MG63 (cell line): ENCODE measurements at regions not wholly inside any gene's neighbourhood (a gene's known extent, or its start where the extent isn't known, plus 50 kb on each side); places are given as distances from the start of the nearest gene placed in this dataset.
"Not testable (repeated sequence)": the region's sequence is repeated elsewhere in the genome, so short reads cannot be mapped to it uniquely, and the experiment has no call there.

Source experiments
- DNase-seq: peaks from one replicate; pipeline ENCODE4 v3.0.0-alpha.2; 2020
- H3K27me3 ChIP-seq: fragments of 250-450 bp; sonication (Bioruptor Pico); 2 replicates; pipeline ENCODE4 v1.5.1; 2020; ENCODE audit warnings: mild to moderate bottlenecking, moderate library complexity
- H3K36me3 ChIP-seq: fragments of 250-450 bp; sonication (Bioruptor Pico); 2 replicates; pipeline ENCODE4 v1.5.1; 2020; ENCODE audit warnings: mild to moderate bottlenecking, moderate library complexity
- H3K4me3 ChIP-seq: fragments of 250-450 bp; sonication (Bioruptor Pico); 2 replicates; pipeline ENCODE4 v1.5.1; 2020; ENCODE audit warnings: mild to moderate bottlenecking, moderate library complexity
- H3K9me3 ChIP-seq: fragments of 250-450 bp; sonication (Bioruptor Pico); 2 replicates; pipeline ENCODE4 v1.5.1; 2020; ENCODE audit warnings: mild to moderate bottlenecking, moderate library complexity

GRCh38 chr12:23132357-23132756 lies 507.4 kb downstream of the ETNK1 start:
- no peak for DNase-seq
- no peak overlapping the region for H3K4me3 ChIP-seq
- no peaks in the 10 kb centered on the region for H3K36me3 ChIP-seq
- H3K27me3 ChIP-seq: no peaks in the 10 kb centered on the region
- H3K9me3 ChIP-seq: no peaks in the 10 kb centered on the region

- Histone ChIP-seq H3K27me3 (no peaks in the 10 kb centered on the region), H3K4me3 (no peak overlapping the region), H3K36me3 (no peaks in the 10 kb centered on the region), H3K9me3 (no peaks in the 10 kb centered on the region)
- DNase-seq: no peak
Measured at GRCh38 chr12:23133471-23133870, 508.5 kb downstream of the ETNK1 start.

DNA sequence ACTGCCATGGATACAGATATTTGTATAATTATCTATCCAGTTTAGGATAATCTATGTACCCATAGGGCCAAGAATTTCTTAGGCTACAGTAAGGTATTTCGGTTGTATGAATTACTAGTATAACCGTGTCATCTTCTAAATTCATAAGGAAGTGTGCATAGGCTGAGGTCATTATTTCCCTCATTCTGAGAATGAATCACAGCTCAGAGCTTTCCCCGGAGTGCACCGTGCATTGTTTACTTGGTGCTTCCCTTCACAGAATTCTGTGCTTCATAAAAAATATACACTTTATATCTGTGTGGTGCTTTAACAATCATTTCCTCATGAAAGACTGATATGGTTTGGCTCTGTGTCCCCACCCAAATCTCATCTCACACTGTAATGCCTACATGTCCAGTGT lies 514.1 kb downstream of the ETNK1 start:
- DNase-seq: no peak
- Histone ChIP-seq H3K4me3 (no peak overlapping the region), H3K9me3 (no peaks in the 10 kb centered on the region), H3K27me3 (no peaks in the 10 kb centered on the region), H3K36me3 (no peaks in the 10 kb centered on the region)

DNA sequence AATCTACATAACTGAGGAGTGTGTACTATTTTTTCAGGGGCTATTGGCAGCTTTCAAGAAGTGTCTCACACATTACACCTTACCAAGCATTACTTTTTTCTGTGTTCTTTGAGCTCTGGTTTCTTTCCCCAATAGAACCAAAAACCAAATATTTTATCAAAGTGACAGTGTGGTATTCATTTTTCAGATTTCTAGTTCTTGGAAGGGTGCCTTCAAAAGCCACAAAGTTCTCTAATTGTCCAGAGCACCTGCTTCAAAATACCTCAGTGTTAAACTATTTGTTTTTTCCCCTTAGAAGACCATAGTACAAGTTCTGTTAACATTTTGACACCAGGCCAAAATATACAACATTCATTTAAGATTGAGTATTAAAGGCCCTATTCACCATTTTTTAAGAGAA lies 515.7 kb downstream of the ETNK1 start:
- H3K36me3 ChIP-seq: no peaks in the 10 kb centered on the region
- no peaks in the 10 kb centered on the region for H3K9me3 ChIP-seq
- no peak for DNase-seq
- no peak overlapping the region for H3K4me3 ChIP-seq
- no peaks in the 10 kb centered on the region for H3K27me3 ChIP-seq

DNA sequence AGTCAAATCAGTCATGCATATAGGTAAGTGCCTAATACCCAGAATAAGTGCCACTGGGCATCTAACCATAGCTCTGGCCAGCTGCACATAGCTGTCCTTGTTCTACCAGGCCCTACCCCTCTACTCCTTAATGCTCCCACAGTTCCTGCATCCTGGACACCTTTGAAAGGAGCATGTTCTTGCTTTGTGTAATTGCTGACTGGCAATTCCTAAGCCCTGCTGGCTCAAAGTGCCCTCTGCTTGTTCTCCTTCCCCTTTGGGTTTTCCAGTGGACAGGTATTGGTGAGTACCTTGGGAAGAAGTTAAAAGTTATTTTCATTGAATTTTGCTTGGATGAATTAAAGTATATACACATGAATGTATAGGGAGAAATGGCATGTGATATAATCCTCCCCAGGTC lies 516.4 kb downstream of the ETNK1 start:
- Histone ChIP-seq H3K9me3 (no peaks in the 10 kb centered on the region), H3K4me3 (no peak overlapping the region), H3K27me3 (no peaks in the 10 kb centered on the region), H3K36me3 (no peaks in the 10 kb centered on the region)
- no peak for DNase-seq

DNA sequence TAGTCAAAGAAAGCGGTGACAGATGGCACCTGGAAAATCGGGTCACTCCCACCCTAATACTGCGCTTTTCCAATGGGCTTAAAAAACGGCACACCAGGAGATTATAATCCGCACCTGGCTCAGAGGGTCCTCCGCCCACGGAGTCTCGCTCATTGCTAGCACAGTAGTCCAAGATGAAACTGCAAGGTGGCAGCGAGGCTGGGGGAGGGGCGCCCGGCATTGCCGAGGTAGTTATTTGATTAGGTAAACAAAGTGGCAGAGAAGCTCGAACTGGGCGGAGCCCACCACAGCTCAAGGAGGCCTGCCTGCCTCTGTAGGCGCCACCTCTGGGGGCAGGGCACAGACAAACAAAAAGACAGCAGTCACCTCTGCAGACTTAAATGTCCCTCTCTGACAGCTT lies 521.1 kb downstream of the ETNK1 start:
- not testable (repeated sequence) for H3K27me3 ChIP-seq, H3K4me3 ChIP-seq, H3K36me3 ChIP-seq, DNase-seq, H3K9me3 ChIP-seq

DNA sequence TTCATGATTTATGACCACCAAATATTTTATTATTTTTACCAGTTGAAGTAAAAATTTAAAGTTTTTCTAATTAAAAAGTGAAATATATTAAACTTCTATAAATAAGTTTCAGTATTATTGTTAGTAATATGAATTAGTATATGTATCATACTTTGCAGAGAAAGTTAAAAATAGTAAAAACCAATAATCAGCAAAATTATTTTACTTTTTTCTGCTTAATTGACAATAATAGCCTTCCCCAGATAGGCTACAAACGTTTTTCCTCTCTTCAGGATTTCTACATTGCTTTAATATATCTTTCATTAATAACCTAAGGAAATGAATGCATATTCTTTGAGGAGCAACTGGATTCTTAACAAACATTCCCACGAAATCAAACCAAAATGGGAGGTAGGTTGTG lies 543.5 kb downstream of the ETNK1 start:
- Histone ChIP-seq H3K9me3 (no peaks in the 10 kb centered on the region; the same call in 1 of the 2 replicates), H3K36me3 (no peaks in the 10 kb centered on the region), H3K27me3 (no peaks in the 10 kb centered on the region), H3K4me3 (no peak overlapping the region)
- DNase-seq: no peak

- no peaks in the 10 kb centered on the region for H3K27me3 ChIP-seq
Measured at GRCh38 chr12:23169012-23169695, 544.2 kb downstream of the ETNK1 start.

GRCh38 chr12:23169696-23170013 lies 544.7 kb downstream of the ETNK1 start:
- H3K36me3 ChIP-seq: no peaks in the 10 kb centered on the region
- H3K9me3 ChIP-seq: no peaks in the 10 kb centered on the region; the same call in none of the 2 replicates
- no peak overlapping the region for H3K4me3 ChIP-seq
- no peak for DNase-seq
- no peaks in the 10 kb centered on the region for H3K27me3 ChIP-seq

More at GRCh38 chr12:23169012-23169695, 544.2 kb downstream of the ETNK1 start:
- no peaks in the 10 kb centered on the region; the same call in 1 of the 2 replicates for H3K9me3 ChIP-seq
- no peaks in the 10 kb centered on the region for H3K36me3 ChIP-seq
- DNase-seq: no peak
- no peak overlapping the region for H3K4me3 ChIP-seq

GRCh38 chr12:23174917-23175316 lies 549.9 kb downstream of the ETNK1 start:
- no peaks in the 10 kb centered on the region for H3K36me3 ChIP-seq
- H3K27me3 ChIP-seq: no peaks in the 10 kb centered on the region
- DNase-seq: no peak
- H3K4me3 ChIP-seq: no peak overlapping the region
- H3K9me3 ChIP-seq: no peaks in the 10 kb centered on the region; the same call in 1 of the 2 replicates

- no peak for DNase-seq
- no peak overlapping the region for H3K4me3 ChIP-seq
- no peaks in the 10 kb centered on the region for H3K9me3 ChIP-seq
Measured at GRCh38 chr12:23185346-23185745, 560.4 kb downstream of the ETNK1 start.

GRCh38 chr12:23186950-23187349 lies 562.0 kb downstream of the ETNK1 start:
- Histone ChIP-seq H3K27me3 (no peaks in the 10 kb centered on the region), H3K9me3 (no peaks in the 10 kb centered on the region), H3K4me3 (no peak overlapping the region), H3K36me3 (no peaks in the 10 kb centered on the region)
- no peak for DNase-seq

More at GRCh38 chr12:23185346-23185745, 560.4 kb downstream of the ETNK1 start:
- Histone ChIP-seq H3K27me3 (no peaks in the 10 kb centered on the region), H3K36me3 (no peaks in the 10 kb centered on the region)

- DNase-seq: no peak
- no peaks in the 10 kb centered on the region for H3K36me3 ChIP-seq
- no peaks in the 10 kb centered on the region for H3K27me3 ChIP-seq
- H3K4me3 ChIP-seq: no peak overlapping the region
- H3K9me3 ChIP-seq: no peaks in the 10 kb centered on the region
Measured at GRCh38 chr12:23193552-23193951, 568.6 kb downstream of the ETNK1 start.

DNA sequence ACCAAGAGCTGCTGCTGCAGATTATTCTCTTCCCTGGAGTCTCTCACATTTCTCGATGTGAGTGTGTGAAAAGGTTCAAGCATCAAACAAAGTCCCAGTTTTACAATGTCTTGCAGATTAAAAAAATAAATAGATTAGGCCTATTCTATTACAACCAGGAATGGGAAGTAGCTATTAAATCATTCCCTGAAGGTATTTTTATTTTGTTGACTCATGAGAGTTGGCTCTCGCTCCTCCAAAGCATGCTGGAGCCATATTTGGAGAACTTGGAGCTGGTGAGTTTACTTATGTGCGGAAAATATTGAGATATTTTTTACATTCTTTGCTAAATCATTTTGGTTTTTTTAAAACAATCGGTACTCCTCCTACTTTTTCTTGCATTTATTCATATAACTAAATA lies 572.3 kb downstream of the ETNK1 start:
- no peak for DNase-seq
- Histone ChIP-seq H3K4me3 (no peak overlapping the region), H3K27me3 (no peaks in the 10 kb centered on the region), H3K36me3 (no peaks in the 10 kb centered on the region), H3K9me3 (no peaks in the 10 kb centered on the region)

GRCh38 chr12:23202728-23203127 lies 577.8 kb downstream of the ETNK1 start:
- Histone ChIP-seq H3K9me3 (no peaks in the 10 kb centered on the region), H3K27me3 (no peaks in the 10 kb centered on the region), H3K4me3 (no peak overlapping the region), H3K36me3 (no peaks in the 10 kb centered on the region)
- no peak for DNase-seq

- Histone ChIP-seq H3K36me3 (no peaks in the 10 kb centered on the region), H3K27me3 (no peaks in the 10 kb centered on the region), H3K9me3 (no peaks in the 10 kb centered on the region), H3K4me3 (no peak overlapping the region)
- no peak for DNase-seq
Measured at GRCh38 chr12:23204933-23205778, 580.2 kb downstream of the ETNK1 start.

DNA sequence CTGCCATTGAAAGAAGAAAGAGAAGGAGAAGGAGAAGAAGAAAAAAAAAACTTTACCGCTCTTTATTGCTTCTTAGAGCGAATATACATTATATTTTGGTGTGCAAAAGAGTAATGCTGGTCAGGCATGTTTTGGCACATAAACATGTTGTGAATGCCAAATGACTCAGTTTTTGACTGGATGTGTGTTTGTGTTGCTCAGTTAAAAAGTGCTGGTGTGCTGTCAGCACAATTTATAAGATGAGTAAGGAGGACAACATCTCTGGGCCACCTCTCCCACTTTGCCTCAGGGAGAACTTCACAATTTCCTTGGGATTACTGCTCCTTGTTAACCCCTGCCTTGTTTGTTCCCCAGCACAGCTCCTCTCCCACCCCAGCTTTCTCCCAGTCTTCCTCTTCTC lies 584.8 kb downstream of the ETNK1 start:
- no peak overlapping the region for H3K4me3 ChIP-seq
- no peak for DNase-seq
- no peaks in the 10 kb centered on the region for H3K36me3 ChIP-seq
- no peaks in the 10 kb centered on the region for H3K9me3 ChIP-seq
- no peaks in the 10 kb centered on the region for H3K27me3 ChIP-seq

GRCh38 chr12:23210573-23210972 lies 585.6 kb downstream of the ETNK1 start:
- H3K4me3 ChIP-seq: no peak overlapping the region
- no peak for DNase-seq
- H3K36me3 ChIP-seq: no peaks in the 10 kb centered on the region
- peaks cover 2% of the 10 kb centered on the region; the same call in 1 of the 2 replicates for H3K9me3 ChIP-seq
- H3K27me3 ChIP-seq: no peaks in the 10 kb centered on the region
